ENCODE measurements at regions not wholly inside any gene's neighbourhood (a gene's known extent, or its start where the extent isn't known, plus 50 kb on each side); places are given as distances from the start of the nearest gene placed in this dataset.

DNA sequence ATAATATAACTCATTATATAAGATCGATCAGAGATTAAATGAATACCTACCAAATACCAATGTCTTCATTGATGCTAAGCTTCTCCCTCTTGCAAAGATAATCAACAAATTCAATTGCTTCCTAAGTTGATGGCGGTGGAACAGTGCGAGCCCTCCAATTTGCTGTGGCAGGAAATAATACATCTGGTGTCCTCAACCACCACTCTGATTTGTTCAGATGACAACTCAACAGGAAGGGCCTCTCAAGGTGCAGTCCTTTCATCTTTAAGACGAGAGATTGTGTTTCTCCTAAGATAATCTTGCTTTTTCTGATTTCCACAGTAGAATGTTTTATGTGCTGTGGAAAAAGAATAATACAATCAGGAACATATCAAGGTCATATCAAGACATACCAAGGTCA, 56.6 kb upstream of the IGFBP2 start:
- DNase-seq, result no peak

GRCh38 chr2:216578325-216578724, 54.9 kb upstream of the IGFBP2 start:
- no peak for DNase-seq

DNA sequence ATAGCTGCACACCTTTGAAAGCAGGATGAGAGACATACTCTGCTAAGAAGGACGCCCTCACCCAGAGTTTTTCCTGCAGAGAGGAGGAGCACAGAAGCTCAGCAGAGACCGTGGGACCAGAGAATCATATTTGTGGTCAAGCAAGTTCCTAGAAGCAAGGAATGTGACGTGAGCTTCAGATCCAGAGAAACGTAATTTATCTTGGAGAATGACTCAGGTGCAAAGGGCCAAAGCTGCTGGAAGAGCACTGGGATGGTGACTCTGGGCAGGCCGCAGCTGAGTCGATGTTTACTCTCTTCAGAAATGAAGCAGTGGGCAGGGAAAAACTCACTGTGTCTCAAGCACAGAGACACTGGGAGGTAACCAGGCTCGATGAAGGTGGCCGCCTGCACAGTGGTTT, 50.1 kb upstream of the IGFBP2 start:
- no peak for DNase-seq
